ENCODE measurements at regions not wholly inside any gene's neighbourhood (a gene's known extent, or its start where the extent isn't known, plus 50 kb on each side); places are given as distances from the start of the nearest gene placed in this dataset.

DNA sequence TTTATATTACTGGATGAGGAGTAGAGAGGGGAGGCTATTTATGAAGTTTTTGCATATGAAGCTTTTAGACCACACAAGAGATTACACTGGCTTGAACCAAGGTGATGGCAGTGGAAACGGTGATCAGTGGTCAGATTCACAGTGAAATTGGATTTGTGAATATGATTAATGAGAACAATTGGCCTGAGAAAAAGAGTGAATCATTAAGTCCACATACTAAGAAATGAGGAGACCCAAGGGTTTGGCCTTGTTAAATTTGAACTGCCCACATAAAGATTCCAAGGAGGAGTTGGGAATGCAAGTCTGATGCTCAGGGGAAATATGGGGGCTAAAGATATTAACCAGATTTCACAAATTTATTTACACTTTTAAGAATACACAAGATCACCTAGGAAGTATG is 155.3 kb upstream of the ADGRL3 start:
- no peak overlapping the region for H3K27ac ChIP-seq (ENCODE audit: low read depth)
- no peaks in the 10 kb centered on the region for H3K27me3 Mint-ChIP-seq (ENCODE audit: insufficient read depth, low read depth, poor library complexity)
- no peak for ATAC-seq
- H3K79me2 ChIP-seq (replicated peaks; ENCODE audit: insufficient read depth), result no peaks in the 10 kb centered on the region
- peaks cover 3% of the 10 kb centered on the region; the same call in 1 of the 3 replicates for H3K36me3 Mint-ChIP-seq (ENCODE audit: low read depth)
- no peaks in the 10 kb centered on the region for H4K20me1 ChIP-seq (replicated peaks; ENCODE audit: insufficient read depth)
- H3K36me3 ChIP-seq (ENCODE audit: insufficient read depth), result no peaks in the 10 kb centered on the region
- TF ChIP-seq, protein P1, sequence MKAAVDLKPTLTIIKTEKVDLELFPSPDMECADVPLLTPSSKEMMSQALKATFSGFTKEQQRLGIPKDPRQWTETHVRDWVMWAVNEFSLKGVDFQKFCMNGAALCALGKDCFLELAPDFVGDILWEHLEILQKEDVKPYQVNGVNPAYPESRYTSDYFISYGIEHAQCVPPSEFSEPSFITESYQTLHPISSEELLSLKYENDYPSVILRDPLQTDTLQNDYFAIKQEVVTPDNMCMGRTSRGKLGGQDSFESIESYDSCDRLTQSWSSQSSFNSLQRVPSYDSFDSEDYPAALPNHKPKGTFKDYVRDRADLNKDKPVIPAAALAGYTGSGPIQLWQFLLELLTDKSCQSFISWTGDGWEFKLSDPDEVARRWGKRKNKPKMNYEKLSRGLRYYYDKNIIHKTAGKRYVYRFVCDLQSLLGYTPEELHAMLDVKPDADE (IDR thresholded peaks at IDR 0.05), result no peak
- TF ChIP-seq NANOG (IDR thresholded peaks at IDR 0.05; ENCODE audit: borderline replicate concordance) (no peak), EZH2phosphoT487 (IDR thresholded peaks at IDR 0.05; ENCODE audit: unreplicated experiment) (no peak), ZNF114 (CRISPR knock-in tag; IDR thresholded peaks at IDR 0.05) (no peak), EZH2 (IDR thresholded peaks at IDR 0.05; ENCODE audit: low read depth, unreplicated experiment) (no peak), STAT1 (IDR thresholded peaks at IDR 0.05; ENCODE audit: unreplicated experiment) (no peak), JUNB (IDR thresholded peaks at IDR 0.05; ENCODE audit: unreplicated experiment) (no peak), POLR2AphosphoS5 (IDR thresholded peaks at IDR 0.05; ENCODE audit: low read depth) (no peak), CREB1 (CRISPR knock-in tag; IDR thresholded peaks at IDR 0.05; ENCODE audit: low read depth) (no peak), ZNF331 (CRISPR knock-in tag; IDR thresholded peaks at IDR 0.05; ENCODE audit: low read depth) (no peak)
- TF ChIP-seq, protein P2, sequence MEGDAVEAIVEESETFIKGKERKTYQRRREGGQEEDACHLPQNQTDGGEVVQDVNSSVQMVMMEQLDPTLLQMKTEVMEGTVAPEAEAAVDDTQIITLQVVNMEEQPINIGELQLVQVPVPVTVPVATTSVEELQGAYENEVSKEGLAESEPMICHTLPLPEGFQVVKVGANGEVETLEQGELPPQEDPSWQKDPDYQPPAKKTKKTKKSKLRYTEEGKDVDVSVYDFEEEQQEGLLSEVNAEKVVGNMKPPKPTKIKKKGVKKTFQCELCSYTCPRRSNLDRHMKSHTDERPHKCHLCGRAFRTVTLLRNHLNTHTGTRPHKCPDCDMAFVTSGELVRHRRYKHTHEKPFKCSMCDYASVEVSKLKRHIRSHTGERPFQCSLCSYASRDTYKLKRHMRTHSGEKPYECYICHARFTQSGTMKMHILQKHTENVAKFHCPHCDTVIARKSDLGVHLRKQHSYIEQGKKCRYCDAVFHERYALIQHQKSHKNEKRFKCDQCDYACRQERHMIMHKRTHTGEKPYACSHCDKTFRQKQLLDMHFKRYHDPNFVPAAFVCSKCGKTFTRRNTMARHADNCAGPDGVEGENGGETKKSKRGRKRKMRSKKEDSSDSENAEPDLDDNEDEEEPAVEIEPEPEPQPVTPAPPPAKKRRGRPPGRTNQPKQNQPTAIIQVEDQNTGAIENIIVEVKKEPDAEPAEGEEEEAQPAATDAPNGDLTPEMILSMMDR (conservative IDR thresholded peaks at IDR 0.05; ENCODE audit: low read depth in 2 of 2), result no peak
- TF ChIP-seq, protein P3, sequence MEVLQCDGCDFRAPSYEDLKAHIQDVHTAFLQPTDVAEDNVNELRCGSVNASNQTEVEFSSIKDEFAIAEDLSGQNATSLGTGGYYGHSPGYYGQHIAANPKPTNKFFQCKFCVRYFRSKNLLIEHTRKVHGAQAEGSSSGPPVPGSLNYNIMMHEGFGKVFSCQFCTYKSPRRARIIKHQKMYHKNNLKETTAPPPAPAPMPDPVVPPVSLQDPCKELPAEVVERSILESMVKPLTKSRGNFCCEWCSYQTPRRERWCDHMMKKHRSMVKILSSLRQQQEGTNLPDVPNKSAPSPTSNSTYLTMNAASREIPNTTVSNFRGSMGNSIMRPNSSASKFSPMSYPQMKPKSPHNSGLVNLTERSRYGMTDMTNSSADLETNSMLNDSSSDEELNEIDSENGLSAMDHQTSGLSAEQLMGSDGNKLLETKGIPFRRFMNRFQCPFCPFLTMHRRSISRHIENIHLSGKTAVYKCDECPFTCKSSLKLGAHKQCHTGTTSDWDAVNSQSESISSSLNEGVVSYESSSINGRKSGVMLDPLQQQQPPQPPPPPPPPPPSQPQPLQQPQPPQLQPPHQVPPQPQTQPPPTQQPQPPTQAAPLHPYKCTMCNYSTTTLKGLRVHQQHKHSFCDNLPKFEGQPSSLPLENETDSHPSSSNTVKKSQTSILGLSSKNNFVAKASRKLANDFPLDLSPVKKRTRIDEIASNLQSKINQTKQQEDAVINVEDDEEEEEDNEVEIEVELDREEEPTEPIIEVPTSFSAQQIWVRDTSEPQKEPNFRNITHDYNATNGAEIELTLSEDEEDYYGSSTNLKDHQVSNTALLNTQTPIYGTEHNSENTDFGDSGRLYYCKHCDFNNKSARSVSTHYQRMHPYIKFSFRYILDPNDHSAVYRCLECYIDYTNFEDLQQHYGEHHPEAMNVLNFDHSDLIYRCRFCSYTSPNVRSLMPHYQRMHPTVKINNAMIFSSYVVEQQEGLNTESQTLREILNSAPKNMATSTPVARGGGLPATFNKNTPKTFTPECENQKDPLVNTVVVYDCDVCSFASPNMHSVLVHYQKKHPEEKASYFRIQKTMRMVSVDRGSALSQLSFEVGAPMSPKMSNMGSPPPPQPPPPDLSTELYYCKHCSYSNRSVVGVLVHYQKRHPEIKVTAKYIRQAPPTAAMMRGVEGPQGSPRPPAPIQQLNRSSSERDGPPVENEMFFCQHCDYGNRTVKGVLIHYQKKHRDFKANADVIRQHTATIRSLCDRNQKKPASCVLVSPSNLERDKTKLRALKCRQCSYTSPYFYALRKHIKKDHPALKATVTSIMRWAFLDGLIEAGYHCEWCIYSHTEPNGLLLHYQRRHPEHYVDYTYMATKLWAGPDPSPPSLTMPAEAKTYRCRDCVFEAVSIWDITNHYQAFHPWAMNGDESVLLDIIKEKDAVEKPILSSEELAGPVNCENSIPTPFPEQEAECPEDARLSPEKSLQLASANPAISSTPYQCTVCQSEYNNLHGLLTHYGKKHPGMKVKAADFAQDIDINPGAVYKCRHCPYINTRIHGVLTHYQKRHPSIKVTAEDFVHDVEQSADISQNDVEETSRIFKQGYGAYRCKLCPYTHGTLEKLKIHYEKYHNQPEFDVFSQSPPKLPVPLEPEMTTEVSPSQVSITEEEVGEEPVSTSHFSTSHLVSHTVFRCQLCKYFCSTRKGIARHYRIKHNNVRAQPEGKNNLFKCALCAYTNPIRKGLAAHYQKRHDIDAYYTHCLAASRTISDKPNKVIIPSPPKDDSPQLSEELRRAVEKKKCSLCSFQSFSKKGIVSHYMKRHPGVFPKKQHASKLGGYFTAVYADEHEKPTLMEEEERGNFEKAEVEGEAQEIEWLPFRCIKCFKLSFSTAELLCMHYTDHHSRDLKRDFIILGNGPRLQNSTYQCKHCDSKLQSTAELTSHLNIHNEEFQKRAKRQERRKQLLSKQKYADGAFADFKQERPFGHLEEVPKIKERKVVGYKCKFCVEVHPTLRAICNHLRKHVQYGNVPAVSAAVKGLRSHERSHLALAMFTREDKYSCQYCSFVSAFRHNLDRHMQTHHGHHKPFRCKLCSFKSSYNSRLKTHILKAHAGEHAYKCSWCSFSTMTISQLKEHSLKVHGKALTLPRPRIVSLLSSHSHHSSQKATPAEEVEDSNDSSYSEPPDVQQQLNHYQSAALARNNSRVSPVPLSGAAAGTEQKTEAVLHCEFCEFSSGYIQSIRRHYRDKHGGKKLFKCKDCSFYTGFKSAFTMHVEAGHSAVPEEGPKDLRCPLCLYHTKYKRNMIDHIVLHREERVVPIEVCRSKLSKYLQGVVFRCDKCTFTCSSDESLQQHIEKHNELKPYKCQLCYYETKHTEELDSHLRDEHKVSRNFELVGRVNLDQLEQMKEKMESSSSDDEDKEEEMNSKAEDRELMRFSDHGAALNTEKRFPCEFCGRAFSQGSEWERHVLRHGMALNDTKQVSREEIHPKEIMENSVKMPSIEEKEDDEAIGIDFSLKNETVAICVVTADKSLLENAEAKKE (CRISPR knock-in tag; IDR thresholded peaks at IDR 0.05), result no peak
- TF ChIP-seq, protein P4, sequence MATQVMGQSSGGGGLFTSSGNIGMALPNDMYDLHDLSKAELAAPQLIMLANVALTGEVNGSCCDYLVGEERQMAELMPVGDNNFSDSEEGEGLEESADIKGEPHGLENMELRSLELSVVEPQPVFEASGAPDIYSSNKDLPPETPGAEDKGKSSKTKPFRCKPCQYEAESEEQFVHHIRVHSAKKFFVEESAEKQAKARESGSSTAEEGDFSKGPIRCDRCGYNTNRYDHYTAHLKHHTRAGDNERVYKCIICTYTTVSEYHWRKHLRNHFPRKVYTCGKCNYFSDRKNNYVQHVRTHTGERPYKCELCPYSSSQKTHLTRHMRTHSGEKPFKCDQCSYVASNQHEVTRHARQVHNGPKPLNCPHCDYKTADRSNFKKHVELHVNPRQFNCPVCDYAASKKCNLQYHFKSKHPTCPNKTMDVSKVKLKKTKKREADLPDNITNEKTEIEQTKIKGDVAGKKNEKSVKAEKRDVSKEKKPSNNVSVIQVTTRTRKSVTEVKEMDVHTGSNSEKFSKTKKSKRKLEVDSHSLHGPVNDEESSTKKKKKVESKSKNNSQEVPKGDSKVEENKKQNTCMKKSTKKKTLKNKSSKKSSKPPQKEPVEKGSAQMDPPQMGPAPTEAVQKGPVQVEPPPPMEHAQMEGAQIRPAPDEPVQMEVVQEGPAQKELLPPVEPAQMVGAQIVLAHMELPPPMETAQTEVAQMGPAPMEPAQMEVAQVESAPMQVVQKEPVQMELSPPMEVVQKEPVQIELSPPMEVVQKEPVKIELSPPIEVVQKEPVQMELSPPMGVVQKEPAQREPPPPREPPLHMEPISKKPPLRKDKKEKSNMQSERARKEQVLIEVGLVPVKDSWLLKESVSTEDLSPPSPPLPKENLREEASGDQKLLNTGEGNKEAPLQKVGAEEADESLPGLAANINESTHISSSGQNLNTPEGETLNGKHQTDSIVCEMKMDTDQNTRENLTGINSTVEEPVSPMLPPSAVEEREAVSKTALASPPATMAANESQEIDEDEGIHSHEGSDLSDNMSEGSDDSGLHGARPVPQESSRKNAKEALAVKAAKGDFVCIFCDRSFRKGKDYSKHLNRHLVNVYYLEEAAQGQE (IDR thresholded peaks at IDR 0.05; ENCODE audit: unreplicated experiment), result no peak
- H3K9me2 ChIP-seq (ENCODE audit: insufficient read depth), result no peaks in the 10 kb centered on the region
- no peaks in the 10 kb centered on the region for H3K4me1 ChIP-seq (ENCODE audit: insufficient read depth)
- H3K4me1 Mint-ChIP-seq, result peaks cover 8% of the 10 kb centered on the region; the same call in 2 of the 3 replicates
- DNase-seq (ENCODE audit: low spot score), result no peak
- H3K4me2 ChIP-seq, result no peak overlapping the region
- no peaks in the 10 kb centered on the region for H3K27me3 ChIP-seq (ENCODE audit: insufficient read depth)
- H3K27ac Mint-ChIP-seq, result no peak overlapping the region
- H3K9me3 Mint-ChIP-seq, result peaks cover 7% of the 10 kb centered on the region; the same call in 2 of the 3 replicates
- H2AFZ ChIP-seq, result no peak overlapping the region
- no peak overlapping the region for H3K4me3 Mint-ChIP-seq
- H3K4me3 ChIP-seq, result no peak overlapping the region
- no peaks in the 10 kb centered on the region for H3F3A ChIP-seq (replicated peaks; ENCODE audit: low read depth)
